Stimulated activated CD4-positive, alpha-beta T cell treated with anti-CD3 and anti-CD28 coated beads, Interleukin-12 subunit alpha, Interleukin-12 subunit beta, amount 100 ng/mL, for 4 hours (primary cell): ENCODE measurements at regions not wholly inside any gene's neighbourhood (a gene's known extent, or its start where the extent isn't known, plus 50 kb on each side); places are given as distances from the start of the nearest gene placed in this dataset.

Experiments used
- DNase-seq: peaks from one replicate; pipeline ENCODE4 v3.0.0-alpha.2; 2020

GRCh38 chr7:25399000-25399750 lies 170.9 kb upstream of the NPVF start:
- no peak for DNase-seq

- DNase-seq, result no peak
These were observed 174.2 kb upstream of the NPVF start for GRCh38 chr7:25402532-25402931.

GRCh38 chr7:25405736-25406135 lies 177.4 kb upstream of the NPVF start:
- no peak for DNase-seq

- DNase-seq, result no peak
These were observed 178.8 kb upstream of the NPVF start for GRCh38 chr7:25407053-25407452.

- no peak for DNase-seq
These were observed 179.9 kb upstream of the NPVF start for GRCh38 chr7:25408012-25408687.

GRCh38 chr7:25408876-25409275 lies 180.6 kb upstream of the NPVF start:
- DNase-seq, result no peak

- no peak for DNase-seq
These were observed 181.8 kb upstream of the NPVF start for GRCh38 chr7:25409897-25410636.

- DNase-seq, result no peak
These were observed 192.5 kb upstream of the NPVF start for GRCh38 chr7:25420771-25421170.

- DNase-seq, result no peak
These were observed 195.8 kb upstream of the NPVF start for GRCh38 chr7:25424113-25424512.

GRCh38 chr7:25424855-25425254 lies 196.6 kb upstream of the NPVF start:
- DNase-seq, result no peak

- DNase-seq, result no peak
These were observed 199.4 kb upstream of the NPVF start for GRCh38 chr7:25427721-25428120.

- no peak for DNase-seq
These were observed 201.4 kb upstream of the NPVF start for GRCh38 chr7:25429731-25430130.

GRCh38 chr7:25430200-25430931 lies 202.1 kb upstream of the NPVF start:
- no peak for DNase-seq

GRCh38 chr7:25431956-25432450 lies 203.7 kb upstream of the NPVF start:
- no peak for DNase-seq

GRCh38 chr7:25432807-25433206 lies 204.5 kb upstream of the NPVF start:
- DNase-seq, result no peak

- DNase-seq, result no peak
These were observed 208.1 kb upstream of the NPVF start for GRCh38 chr7:25436413-25436812.

- no peak for DNase-seq
These were observed 209.0 kb upstream of the NPVF start for GRCh38 chr7:25437308-25437707.

- DNase-seq, result no peak
These were observed 216.7 kb upstream of the NPVF start for GRCh38 chr7:25444991-25445390.

- no peak for DNase-seq
These were observed 220.0 kb upstream of the NPVF start for GRCh38 chr7:25448301-25448700.

- no peak for DNase-seq
These were observed 225.7 kb upstream of the NPVF start for GRCh38 chr7:25454020-25454419.

GRCh38 chr7:25454562-25455041 lies 226.3 kb upstream of the NPVF start:
- no peak for DNase-seq

- no peak for DNase-seq
These were observed 227.5 kb upstream of the NPVF start for GRCh38 chr7:25455683-25456251.
